Cerebellar cortex (tissue), 1 donor: ENCODE measurements at regions not wholly inside any gene's neighbourhood (a gene's known extent, or its start where the extent isn't known, plus 50 kb on each side); places are given as distances from the start of the nearest gene placed in this dataset.
"Not testable (repeated sequence)": the region's sequence is repeated elsewhere in the genome, so short reads cannot be mapped to it uniquely, and the experiment has no call there.

Source experiments
- DNase-seq: peaks from one replicate; pipeline ENCODE4 v3.0.0-alpha.2; 2015; ENCODE audit warnings: low spot score

- DNase-seq = no peak
Measured at GRCh38 chr21:15204140-15204969, 139.6 kb upstream of the NRIP1 start.

GRCh38 chr21:15204970-15205286 lies 140.1 kb upstream of the NRIP1 start:
- DNase-seq = no peak

- DNase-seq = no peak
Measured at GRCh38 chr21:15206514-15206913, 141.7 kb upstream of the NRIP1 start.

- no peak for DNase-seq
Measured at GRCh38 chr21:15207231-15207630, 142.4 kb upstream of the NRIP1 start.

GRCh38 chr21:15207635-15208370 lies 143.0 kb upstream of the NRIP1 start:
- no peak for DNase-seq

- DNase-seq = no peak
Measured at GRCh38 chr21:15208786-15209185, 144.0 kb upstream of the NRIP1 start.

GRCh38 chr21:15209224-15209623 lies 144.4 kb upstream of the NRIP1 start:
- DNase-seq = no peak

GRCh38 chr21:15210235-15210678 lies 145.5 kb upstream of the NRIP1 start:
- DNase-seq = peak; percentile 3

- DNase-seq = no peak
Measured at GRCh38 chr21:15211491-15212133, 146.8 kb upstream of the NRIP1 start.

GRCh38 chr21:15212206-15212605 lies 147.4 kb upstream of the NRIP1 start:
- DNase-seq = no peak

GRCh38 chr21:15218476-15218875 lies 153.7 kb upstream of the NRIP1 start:
- not testable (repeated sequence) for DNase-seq

GRCh38 chr21:15219039-15219438 lies 154.2 kb upstream of the NRIP1 start:
- no peak for DNase-seq

GRCh38 chr21:15219894-15220293 lies 155.1 kb upstream of the NRIP1 start:
- no peak for DNase-seq

GRCh38 chr21:15221799-15222386 lies 157.1 kb upstream of the NRIP1 start:
- no peak for DNase-seq

GRCh38 chr21:15222707-15223106 lies 157.9 kb upstream of the NRIP1 start:
- no peak for DNase-seq

GRCh38 chr21:15224346-15225086 lies 159.7 kb upstream of the NRIP1 start:
- no peak for DNase-seq

- no peak for DNase-seq
Measured at GRCh38 chr21:15227919-15228318, 163.1 kb upstream of the NRIP1 start.

- DNase-seq = no peak
Measured at GRCh38 chr21:15229390-15229789, 164.6 kb upstream of the NRIP1 start.

GRCh38 chr21:15233611-15234010 lies 168.8 kb upstream of the NRIP1 start:
- DNase-seq = no peak

- no peak for DNase-seq
Measured at GRCh38 chr21:15236111-15236510, 171.3 kb upstream of the NRIP1 start.

GRCh38 chr21:15240848-15241247 lies 176.0 kb upstream of the NRIP1 start:
- DNase-seq = no peak
